Neural cell (in vitro differentiated cells): ENCODE measurements at regions not wholly inside any gene's neighbourhood (a gene's known extent, or its start where the extent isn't known, plus 50 kb on each side); places are given as distances from the start of the nearest gene placed in this dataset.

Source experiments
- EP300 ChIP-seq: fragments of 450-650 bp; conservative IDR thresholded peaks from 2 replicates; pipeline ENCODE4 v1.6.1; 2014; ENCODE audit warnings: antibody characterized with exemption, mild to moderate bottlenecking, moderate library complexity; ENCODE audit not compliant: poor library complexity, severe bottlenecking
- TAF1 ChIP-seq: IDR thresholded peaks from 2 replicates; pipeline ENCODE4 v1.6.1; 2012; ENCODE audit warnings: low read depth

- no peak for TF ChIP-seq TAF1
- TF ChIP-seq EP300, result no peak
Measured at GRCh38 chr1:14260480-14260879, 338.0 kb upstream of the KAZN start.
